Pulmonary artery endothelial cell (primary cell): ENCODE measurements at regions not wholly inside any gene's neighbourhood (a gene's known extent, or its start where the extent isn't known, plus 50 kb on each side); places are given as distances from the start of the nearest gene placed in this dataset.
A peak's percentile ranks its signal among the peaks of the same experiment; 100 is the strongest.

Source experiments
- DNase-seq: peaks from one replicate; pipeline ENCODE4 v3.0.0-alpha.2; 2011; ENCODE audit warnings: low read depth, low spot score

GRCh38 chr11:103623933-103624332 lies 412.5 kb upstream of the DDI1 start:
- DNase-seq = no peak

GRCh38 chr11:103624708-103625623 lies 411.5 kb upstream of the DDI1 start:
- peak; percentile 97 for DNase-seq

- DNase-seq = no peak
These were observed 410.8 kb upstream of the DDI1 start for GRCh38 chr11:103625624-103625965.

GRCh38 chr11:103628121-103628520 lies 408.3 kb upstream of the DDI1 start:
- no peak for DNase-seq

GRCh38 chr11:103631841-103632240 lies 404.6 kb upstream of the DDI1 start:
- peak; percentile 57 for DNase-seq

GRCh38 chr11:103633068-103633788 lies 403.2 kb upstream of the DDI1 start:
- DNase-seq = peak; percentile 58

GRCh38 chr11:103633819-103634590 lies 402.4 kb upstream of the DDI1 start:
- no peak for DNase-seq

GRCh38 chr11:103636232-103636631 lies 400.2 kb upstream of the DDI1 start:
- DNase-seq = no peak

GRCh38 chr11:103637295-103637694 lies 399.1 kb upstream of the DDI1 start:
- no peak for DNase-seq

- DNase-seq = no peak
These were observed 398.6 kb upstream of the DDI1 start for GRCh38 chr11:103637831-103638230.

GRCh38 chr11:103644676-103645075 lies 391.8 kb upstream of the DDI1 start:
- no peak for DNase-seq

- no peak for DNase-seq
These were observed 388.4 kb upstream of the DDI1 start for GRCh38 chr11:103648054-103648453.

- no peak for DNase-seq
These were observed 387.6 kb upstream of the DDI1 start for GRCh38 chr11:103648670-103649400.

GRCh38 chr11:103649401-103649895 lies 387.0 kb upstream of the DDI1 start:
- no peak for DNase-seq

- DNase-seq = no peak
These were observed 386.1 kb upstream of the DDI1 start for GRCh38 chr11:103650330-103650729.

GRCh38 chr11:103651341-103651998 lies 385.0 kb upstream of the DDI1 start:
- no peak for DNase-seq

GRCh38 chr11:103652013-103652412 lies 384.4 kb upstream of the DDI1 start:
- no peak for DNase-seq

GRCh38 chr11:103656382-103656781 lies 380.1 kb upstream of the DDI1 start:
- DNase-seq = no peak

- no peak for DNase-seq
These were observed 377.2 kb upstream of the DDI1 start for GRCh38 chr11:103659206-103659618.

- no peak for DNase-seq
These were observed 376.7 kb upstream of the DDI1 start for GRCh38 chr11:103659743-103660142.

- no peak for DNase-seq
These were observed 375.3 kb upstream of the DDI1 start for GRCh38 chr11:103661185-103661584.
